ENCODE measurements at regions not wholly inside any gene's neighbourhood (a gene's known extent, or its start where the extent isn't known, plus 50 kb on each side); places are given as distances from the start of the nearest gene placed in this dataset.

DNA sequence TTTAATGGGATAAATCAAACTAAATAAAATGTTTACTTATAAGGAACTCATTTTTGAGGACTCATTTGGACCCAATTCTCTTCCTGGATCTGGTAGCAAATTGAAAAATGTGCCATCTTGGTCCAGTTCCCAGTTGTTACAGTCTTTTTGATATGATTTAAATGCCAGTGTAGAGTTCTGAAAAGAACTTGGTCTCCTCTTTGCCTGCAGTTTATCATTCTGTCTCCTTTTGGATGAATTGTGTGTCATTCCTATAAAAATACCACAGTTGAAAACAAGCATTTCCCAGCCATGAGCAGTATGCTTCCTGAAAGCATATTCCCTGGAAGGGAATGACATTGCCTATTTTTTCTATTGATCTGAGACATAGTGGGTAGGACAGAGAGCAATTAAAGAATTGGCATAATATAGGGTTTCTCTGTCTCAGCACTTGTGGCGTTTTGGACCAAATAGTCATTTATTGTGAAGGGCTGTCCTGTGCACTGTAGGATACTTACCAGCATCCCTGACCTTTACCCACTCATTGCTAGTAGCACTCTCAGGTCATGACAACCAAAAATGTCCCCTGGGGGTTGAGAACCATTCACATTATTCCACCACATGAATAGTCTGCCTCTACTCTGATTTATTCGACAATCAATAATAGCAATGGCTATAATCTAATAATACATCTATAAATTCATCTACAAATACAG is 181.8 kb downstream of the NXNL2 start (continued):
- TF ChIP-seq, protein P1, sequence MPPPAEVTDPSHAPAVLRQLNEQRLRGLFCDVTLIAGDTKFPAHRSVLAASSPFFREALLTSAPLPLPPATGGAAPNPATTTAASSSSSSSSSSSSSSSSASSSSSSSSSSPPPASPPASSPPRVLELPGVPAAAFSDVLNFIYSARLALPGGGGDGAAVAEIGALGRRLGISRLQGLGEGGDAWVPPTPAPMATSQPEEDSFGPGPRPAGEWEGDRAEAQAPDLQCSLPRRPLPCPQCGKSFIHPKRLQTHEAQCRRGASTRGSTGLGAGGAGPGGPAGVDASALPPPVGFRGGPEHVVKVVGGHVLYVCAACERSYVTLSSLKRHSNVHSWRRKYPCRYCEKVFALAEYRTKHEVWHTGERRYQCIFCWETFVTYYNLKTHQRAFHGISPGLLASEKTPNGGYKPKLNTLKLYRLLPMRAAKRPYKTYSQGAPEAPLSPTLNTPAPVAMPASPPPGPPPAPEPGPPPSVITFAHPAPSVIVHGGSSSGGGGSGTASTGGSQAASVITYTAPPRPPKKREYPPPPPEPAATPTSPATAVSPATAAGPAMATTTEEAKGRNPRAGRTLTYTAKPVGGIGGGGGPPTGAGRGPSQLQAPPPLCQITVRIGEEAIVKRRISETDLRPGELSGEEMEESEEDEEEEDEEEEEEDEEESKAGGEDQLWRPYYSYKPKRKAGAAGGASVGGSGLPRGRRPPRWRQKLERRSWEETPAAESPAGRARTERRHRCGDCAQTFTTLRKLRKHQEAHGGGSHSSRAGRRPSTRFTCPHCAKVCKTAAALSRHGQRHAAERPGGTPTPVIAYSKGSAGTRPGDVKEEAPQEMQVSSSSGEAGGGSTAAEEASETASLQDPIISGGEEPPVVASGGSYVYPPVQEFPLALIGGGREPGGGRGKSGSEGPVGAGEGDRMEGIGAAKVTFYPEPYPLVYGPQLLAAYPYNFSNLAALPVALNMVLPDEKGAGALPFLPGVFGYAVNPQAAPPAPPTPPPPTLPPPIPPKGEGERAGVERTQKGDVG (CRISPR knock-in tag; IDR thresholded peaks at IDR 0.05): no peak
- TF ChIP-seq, protein P2, sequence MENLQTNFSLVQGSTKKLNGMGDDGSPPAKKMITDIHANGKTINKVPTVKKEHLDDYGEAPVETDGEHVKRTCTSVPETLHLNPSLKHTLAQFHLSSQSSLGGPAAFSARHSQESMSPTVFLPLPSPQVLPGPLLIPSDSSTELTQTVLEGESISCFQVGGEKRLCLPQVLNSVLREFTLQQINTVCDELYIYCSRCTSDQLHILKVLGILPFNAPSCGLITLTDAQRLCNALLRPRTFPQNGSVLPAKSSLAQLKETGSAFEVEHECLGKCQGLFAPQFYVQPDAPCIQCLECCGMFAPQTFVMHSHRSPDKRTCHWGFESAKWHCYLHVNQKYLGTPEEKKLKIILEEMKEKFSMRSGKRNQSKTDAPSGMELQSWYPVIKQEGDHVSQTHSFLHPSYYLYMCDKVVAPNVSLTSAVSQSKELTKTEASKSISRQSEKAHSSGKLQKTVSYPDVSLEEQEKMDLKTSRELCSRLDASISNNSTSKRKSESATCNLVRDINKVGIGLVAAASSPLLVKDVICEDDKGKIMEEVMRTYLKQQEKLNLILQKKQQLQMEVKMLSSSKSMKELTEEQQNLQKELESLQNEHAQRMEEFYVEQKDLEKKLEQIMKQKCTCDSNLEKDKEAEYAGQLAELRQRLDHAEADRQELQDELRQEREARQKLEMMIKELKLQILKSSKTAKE (IDR thresholded peaks at IDR 0.05; ENCODE audit: low read depth, poor library complexity, severe bottlenecking): no peak
- TF ChIP-seq ZNF24 (IDR thresholded peaks at IDR 0.05) (no peak), PBX3 (IDR thresholded peaks at IDR 0.05; ENCODE audit: insufficient replicate concordance, low read depth, low read length) (no peak)

- Histone ChIP-seq H4K20me1 (ENCODE audit: control insufficient read depth, insufficient read depth) (no peaks in the 10 kb centered on the region), H3K4me1 (ENCODE audit: control insufficient read depth, insufficient read depth, low read length) (no peaks in the 10 kb centered on the region), H3K27ac (ENCODE audit: control insufficient read depth, insufficient read depth) (no peak overlapping the region), H3K9ac (ENCODE audit: control insufficient read depth, insufficient read depth, low read length) (no peak overlapping the region), H3K36me3 (ENCODE audit: control insufficient read depth in 2 of 2, insufficient read depth in 2 of 2, low read length in 1 of 2) (no peaks in the 10 kb centered on the region), H3K4me3 (no peak overlapping the region), H3K79me2 (ENCODE audit: control insufficient read depth, insufficient read depth, low read length) (no peaks in the 10 kb centered on the region), H3K4me2 (ENCODE audit: control insufficient read depth, insufficient read depth) (no peak overlapping the region), H3K27me3 (replicated peaks in 1 of 2; ENCODE audit: control insufficient read depth in 2 of 2, insufficient read depth in 2 of 2, low read length in 1 of 2) (no peaks in the 10 kb centered on the region), H2AFZ (ENCODE audit: control insufficient read depth, low read depth, low read length) (no peak overlapping the region), H3K9me3 (replicated peaks; ENCODE audit: control insufficient read depth, insufficient read depth, low read length) (no peaks in the 10 kb centered on the region)
- FAIRE-seq: no peak
- ChIA-PET SMC1A (ENCODE audit: uncharacterized antibody, unreplicated experiment) (no interaction called here), CTCF (no interaction called here), RAD21 (ENCODE audit: unreplicated experiment) (no interaction called here), POLR2A (no interaction called here)
- no peak for ATAC-seq
- in situ Hi-C loops (cut with MboI) (no loop called here), intact Hi-C loops (cut with micrococcal nuclease; ENCODE audit: unreplicated experiment) (no loop called here)
- 16% methylated on average over 3 of the region's 3 CpGs for WGBS (ENCODE audit: insufficient coverage, insufficient replicate concordance, low lambda C conversion rate, missing lambda C conversion rate)
- no peak for DNase-seq (ENCODE audit: low read depth, low spot score)
- no TSS peak for BruUV-seq (replicated peaks)
- TF ChIP-seq BHLHE40 (IDR thresholded peaks at IDR 0.05; ENCODE audit: borderline replicate concordance in 1 of 2, low read depth in 2 of 2, low read length in 1 of 2): no peak
- TF ChIP-seq RAD21 (IDR thresholded peaks at IDR 0.05; ENCODE audit: insufficient read depth, low read depth, low read length): no peak
- TF ChIP-seq NR2C1 (IDR thresholded peaks at IDR 0.05): no peak
- TF ChIP-seq POLR2AphosphoS5 (IDR thresholded peaks at IDR 0.05; ENCODE audit: low read length): no peak
- TF ChIP-seq NR2C2 (IDR thresholded peaks at IDR 0.05; ENCODE audit: borderline replicate concordance, control insufficient read depth, insufficient read length, low read depth): no peak
- TF ChIP-seq RB1 (IDR thresholded peaks at IDR 0.05; ENCODE audit: borderline replicate concordance): no peak
- no peak for TF ChIP-seq ZBED1 (IDR thresholded peaks at IDR 0.05; ENCODE audit: borderline replicate concordance)
- no peak for TF ChIP-seq RUNX3 (IDR thresholded peaks at IDR 0.05; ENCODE audit: low read length)
- TF ChIP-seq CHD1 (IDR thresholded peaks at IDR 0.05; ENCODE audit: low read depth, low read length): no peak
- TF ChIP-seq MAX (IDR thresholded peaks at IDR 0.05; ENCODE audit: low read depth, low read length): no peak
Measured at GRCh38 chr9:88721025-88721424, 186.0 kb downstream of the NXNL2 start.
